Endothelial cell of umbilical vein (primary cell): ENCODE measurements at regions not wholly inside any gene's neighbourhood (a gene's known extent, or its start where the extent isn't known, plus 50 kb on each side); places are given as distances from the start of the nearest gene placed in this dataset.

Experiments used
- BruUV-seq: library from RNA; stranded (reverse); fragments of 400-500 nt; replicated peaks from 2 replicates; lab custom pipeline; 2021; lab: Mats Ljungman, UMichigan
- CTCF ChIA-PET: fragments of 300-600, 350-600 bp; sonication (Branson Sonifier 250); formaldehyde crosslinking; loops from one replicate; lab custom pipeline; 2021; ENCODE audit warnings: antibody characterized with exemption, inconsistent platforms; lab: Charles Lee
- POLR2A ChIA-PET: fragments of 300-600, 350-600 bp; sonication (Branson Sonifier 250); formaldehyde crosslinking; loops from one replicate; lab custom pipeline; 2021; ENCODE audit warnings: antibody characterized with exemption, inconsistent platforms; lab: Charles Lee
- DNase-seq: peaks from one replicate; pipeline ENCODE4 v3.0.0-alpha.2; 2011; ENCODE audit warnings: low read depth, low spot score
- FAIRE-seq: peaks from 2 replicates; lab custom pipeline; 2011; peaks lifted over from hg19 to GRCh38; lab: Jason Lieb, UNC
- H2AFZ ChIP-seq: 2 replicates; pipeline ENCODE4 v1.6.0; 2012; ENCODE audit warnings: low read depth, low read length, control low read depth, inconsistent platforms
- H3K27ac ChIP-seq: 2 replicates; pipeline ENCODE4 v1.5.1; 2011; ENCODE audit warnings: low read depth, mild to moderate bottlenecking, control low read depth, low read length, moderate library complexity; ENCODE audit not compliant: insufficient read depth
- H3K27me3 ChIP-seq, 2 experiments: 2 replicates each; pipeline versions ENCODE4 v1.6.0 to v1.6.1; 2011; ENCODE audit warnings: low read length in 2 of 2, mixed read lengths in 1 of 2; ENCODE audit not compliant: control insufficient read depth in 2 of 2, insufficient read depth in 2 of 2
- H3K36me3 ChIP-seq, 2 experiments: 2 replicates in 1 of 2; 3 replicates in 1 of 2; pipeline ENCODE4 v1.5.1; 2011; ENCODE audit warnings: low read length in 2 of 2, mild to moderate bottlenecking in 1 of 2, moderate library complexity in 1 of 2; ENCODE audit not compliant: control insufficient read depth in 2 of 2, insufficient read depth in 2 of 2; ENCODE audit errors: extremely low read depth in 1 of 2
- H3K4me1 ChIP-seq: 3 replicates; pipeline ENCODE4 v1.5.1; 2011; ENCODE audit warnings: mild to moderate bottlenecking, low read length; ENCODE audit not compliant: control insufficient read depth, insufficient read depth; ENCODE audit errors: extremely low read depth
- H3K4me2 ChIP-seq: 2 replicates; pipeline ENCODE4 v1.6.1; 2011; ENCODE audit warnings: low read length, control low read depth, mixed read lengths; ENCODE audit not compliant: insufficient read depth
- H3K4me3 ChIP-seq, 3 experiments: fragments of 200-600 bp in 1 of 3; sonication (generic), shearing (Covaris generic) in 1 of 3; replicated peaks in 1 of 3; 2 replicates each; pipeline ENCODE4 v1.5.1; 2011 to 2016; ENCODE audit warnings: control low read depth in 3 of 3, low read length in 3 of 3, mild to moderate bottlenecking in 2 of 3, inconsistent platforms in 1 of 3, low read depth in 1 of 3, moderate library complexity in 1 of 3; ENCODE audit not compliant: insufficient read depth in 1 of 3
- H3K79me2 ChIP-seq: 2 replicates; pipeline ENCODE4 v1.6.0; 2012; ENCODE audit warnings: low read length, inconsistent platforms; ENCODE audit not compliant: control insufficient read depth, insufficient read depth
- H3K9ac ChIP-seq: replicated peaks from 2 replicates; pipeline ENCODE3; 2011; ENCODE audit warnings: low read length, control low read depth; ENCODE audit not compliant: insufficient read depth; ENCODE audit errors: extremely low read depth
- H3K9me1 ChIP-seq: replicated peaks from 3 replicates; pipeline ENCODE4 v1.6.0; 2011; ENCODE audit warnings: mild to moderate bottlenecking, low read length; ENCODE audit not compliant: control insufficient read depth, insufficient read depth; ENCODE audit errors: extremely low read depth
- H3K9me3 ChIP-seq: replicated peaks from 2 replicates; pipeline ENCODE4 v1.5.1; 2012; ENCODE audit warnings: low read length, inconsistent platforms; ENCODE audit not compliant: control insufficient read depth, insufficient read depth
- H4K20me1 ChIP-seq: replicated peaks from 2 replicates; pipeline ENCODE3; 2011; ENCODE audit warnings: mild to moderate bottlenecking, low read length; ENCODE audit not compliant: control insufficient read depth, insufficient read depth; ENCODE audit errors: extremely low read depth
- CTCF ChIP-seq, 2 donors: IDR thresholded peaks; 1 replicate in 1 of 2; 2 replicates in 1 of 2; pipeline ENCODE4 v1.5.1; 2011; ENCODE audit warnings: low read length in 2 of 2, mild to moderate bottlenecking in 2 of 2, moderate library complexity in 2 of 2, control low read depth in 1 of 2, inconsistent platforms in 1 of 2, low read depth in 1 of 2; ENCODE audit not compliant: insufficient read depth in 1 of 2; ENCODE audit errors: extremely low read depth in 1 of 2
- EZH2 ChIP-seq: IDR thresholded peaks from 2 replicates; pipeline ENCODE4 v1.6.1; 2012; ENCODE audit warnings: borderline replicate concordance, low read depth, mild to moderate bottlenecking, moderate library complexity, low read length, inconsistent platforms; ENCODE audit not compliant: severe bottlenecking
- FOS ChIP-seq: IDR thresholded peaks from 2 replicates; pipeline ENCODE4 v1.6.1; 2011; ENCODE audit warnings: mild to moderate bottlenecking, low read length, moderate library complexity, borderline replicate concordance; ENCODE audit not compliant: insufficient read depth
- GATA2 ChIP-seq: IDR thresholded peaks from 2 replicates; pipeline ENCODE4 v1.7.0; 2011; ENCODE audit warnings: low read depth, mild to moderate bottlenecking, moderate library complexity, mixed read lengths, low read length; ENCODE audit not compliant: insufficient read length, insufficient read depth
- JUN ChIP-seq: IDR thresholded peaks from 2 replicates; pipeline ENCODE4 v1.6.1; 2011; ENCODE audit warnings: borderline replicate concordance, low read depth; ENCODE audit not compliant: insufficient read length, insufficient read depth
- MAX ChIP-seq: IDR thresholded peaks from 2 replicates; pipeline ENCODE4 v1.6.1; 2011; ENCODE audit not compliant: insufficient read depth, insufficient read length
- MYC ChIP-seq: IDR thresholded peaks from one replicate; pipeline ENCODE4 v1.6.1; 2011; ENCODE audit warnings: mild to moderate bottlenecking, low read depth, low read length
- POLR2A ChIP-seq: IDR thresholded peaks from 2 replicates; pipeline ENCODE4 v1.6.1; 2012; ENCODE audit warnings: low read depth, mild to moderate bottlenecking, control low read depth, low read length
- POLR2AphosphoS5 ChIP-seq: IDR thresholded peaks from 2 replicates; pipeline ENCODE4 v1.6.1; 2012; ENCODE audit warnings: low read depth, mild to moderate bottlenecking, control low read depth, low read length, moderate library complexity; ENCODE audit not compliant: insufficient read depth
- dilution Hi-C: fragments of 300-500 bp; cut with MboI; formaldehyde crosslinking; loops from one replicate; pipeline ENCODE4 v1.15.0; 2019; ENCODE audit warnings: low sequenced_read_pairs; ENCODE audit not compliant: extremely low pct_ligation_motif_present
- intact Hi-C: fragments of 100-400 bp; cut with micrococcal nuclease; formaldehyde crosslinking; loops from one replicate; pipeline ENCODE4 v1.10.0; 2022

GRCh38 chr1:234835239-234835638 is 225.3 kb upstream of the IRF2BP2 start:
- dilution Hi-C loops (loop anchor here (25.0 kb wide), 1 partner anchor 98 kb away; no protein-coding TSS in a partner anchor), intact Hi-C loops (no loop called here)
- Histone ChIP-seq H3K4me1 (no peaks in the 10 kb centered on the region), H3K9me3 (no peaks in the 10 kb centered on the region), H4K20me1 (no peaks in the 10 kb centered on the region), H3K79me2 (no peaks in the 10 kb centered on the region), H2AFZ (no peak overlapping the region), H3K9ac (no peak overlapping the region), H3K4me3 (no peak overlapping the region), H3K9me1 (no peaks in the 10 kb centered on the region), H3K27ac (no peak overlapping the region), H3K27me3 (peaks cover 0 to 2% of the 10 kb centered on the region in 2 experiments), H3K4me2 (no peak overlapping the region), H3K36me3 (no peaks in the 10 kb centered on the region)
- no TSS peak for BruUV-seq
- no peak for TF ChIP-seq JUN
- no peak for TF ChIP-seq MAX
- TF ChIP-seq MYC, result no peak
- CTCF ChIA-PET, result interaction anchor here (1.0 to 1.7 kb wide), 2 partner anchors 10 to 248 kb away, joined by 3 to 4 read pairs; no protein-coding TSS in a partner anchor
- POLR2A ChIA-PET, result no interaction called here
- no peak for FAIRE-seq
- no peak for DNase-seq

- H3K9ac ChIP-seq, result no peak overlapping the region
- no peak overlapping the region for H3K4me2 ChIP-seq
- no peaks in the 10 kb centered on the region for H3K4me1 ChIP-seq
- H3K9me3 ChIP-seq, result no peaks in the 10 kb centered on the region
- no peak overlapping the region for H2AFZ ChIP-seq
- POLR2A ChIA-PET, result no interaction called here
- dilution Hi-C loops (loop anchor here (25.0 kb wide), 1 partner anchor 96 kb away; no protein-coding TSS in a partner anchor), intact Hi-C loops (no loop called here)
- no peaks in the 10 kb centered on the region for H3K36me3 ChIP-seq
- H3K79me2 ChIP-seq, result no peaks in the 10 kb centered on the region
- peaks cover 4 to 5% of the 10 kb centered on the region in 2 experiments for H3K27me3 ChIP-seq
- H3K9me1 ChIP-seq, result no peaks in the 10 kb centered on the region
- FAIRE-seq (no peak), DNase-seq (no peak)
- CTCF ChIA-PET, result no interaction called here
- H3K27ac ChIP-seq, result no peak overlapping the region
- H4K20me1 ChIP-seq, result no peaks in the 10 kb centered on the region
- TF ChIP-seq FOS, result no peak
- TF ChIP-seq GATA2, result no peak
- TF ChIP-seq POLR2A, result no peak
- no peak for TF ChIP-seq CTCF (IDR thresholded peaks at IDR 0.05; ENCODE audit: extremely low read depth in 1 of 2, insufficient read depth in 1 of 2, low read depth in 1 of 2, low read length in 2 of 2)
- no peak for TF ChIP-seq MYC
- TF ChIP-seq JUN, result no peak
- no peak for TF ChIP-seq MAX
- TF ChIP-seq EZH2, result no peak
- TF ChIP-seq POLR2AphosphoS5, result no peak
- no peak overlapping the region for H3K4me3 ChIP-seq
- no TSS peak for BruUV-seq
Measured at GRCh38 chr1:234833646-234834045, 223.7 kb upstream of the IRF2BP2 start.
